DMS53 treated with DMSO at 0.1 percent for 48 hours (cell line): ENCODE measurements at regions not wholly inside any gene's neighbourhood (a gene's known extent, or its start where the extent isn't known, plus 50 kb on each side); places are given as distances from the start of the nearest gene placed in this dataset.

Experiments
- DNase-seq: peaks from one replicate; lab custom pipeline; 2025; ENCODE audit not compliant: unreplicated experiment; lab: John Stamatoyannopoulos, UW

GRCh38 chr3:195005759-195006510, 265.0 kb downstream of the XXYLT1 start:
- DNase-seq: no peak

GRCh38 chr3:195007151-195007550, 263.8 kb downstream of the XXYLT1 start:
- no peak for DNase-seq

- no peak for DNase-seq
Measured at GRCh38 chr3:195007766-195008165, 263.2 kb downstream of the XXYLT1 start.

GRCh38 chr3:195008816-195009215, 262.1 kb downstream of the XXYLT1 start:
- DNase-seq: no peak

GRCh38 chr3:195009616-195010015, 261.3 kb downstream of the XXYLT1 start:
- no peak for DNase-seq

- DNase-seq: no peak
Measured at GRCh38 chr3:195010551-195011100, 260.3 kb downstream of the XXYLT1 start.

- DNase-seq: no peak
Measured at GRCh38 chr3:195011231-195011834, 259.6 kb downstream of the XXYLT1 start.

GRCh38 chr3:195012100-195012499, 258.9 kb downstream of the XXYLT1 start:
- peak; percentile 22 for DNase-seq

GRCh38 chr3:195012571-195012970, 258.4 kb downstream of the XXYLT1 start:
- no peak for DNase-seq

- no peak for DNase-seq
Measured at GRCh38 chr3:195013411-195014361, 257.3 kb downstream of the XXYLT1 start.

- DNase-seq: no peak
Measured at GRCh38 chr3:195015021-195015420, 255.9 kb downstream of the XXYLT1 start.

- DNase-seq: no peak
Measured at GRCh38 chr3:195017151-195017550, 253.8 kb downstream of the XXYLT1 start.
